ENCODE measurements at regions not wholly inside any gene's neighbourhood (a gene's known extent, or its start where the extent isn't known, plus 50 kb on each side); places are given as distances from the start of the nearest gene placed in this dataset.
"Not testable (repeated sequence)": the region's sequence is repeated elsewhere in the genome, so short reads cannot be mapped to it uniquely, and the experiment has no call there.

- BruUV-seq (replicated peaks): no TSS peak
- POLR2A ChIA-PET: no interaction called here
- Mint-ChIP-seq H3K36me3 (ENCODE audit: insufficient read depth, unreplicated experiment) (no peaks in the 10 kb centered on the region), H3K4me3 (ENCODE audit: unreplicated experiment) (no peak overlapping the region), H3K27me3 (ENCODE audit: insufficient read depth, unreplicated experiment) (no peaks in the 10 kb centered on the region), H3K27ac (ENCODE audit: unreplicated experiment) (no peak overlapping the region), H3K4me1 (ENCODE audit: low read depth, unreplicated experiment) (no peaks in the 10 kb centered on the region), H3K9me3 (ENCODE audit: unreplicated experiment) (no peaks in the 10 kb centered on the region)
- no peaks in the 10 kb centered on the region for H3K9me3 ChIP-seq
- H3K4me3 ChIP-seq (ENCODE audit: low read depth, low read length): no peak overlapping the region
- CTCF ChIA-PET: interaction anchor here (1.2 kb wide), 1 partner anchor 13 kb away, joined by 5 read pairs; no protein-coding TSS in a partner anchor
- DNase-seq: no peak
- no peak for TF ChIP-seq CTCF (IDR thresholded peaks at IDR 0.05; ENCODE audit: insufficient read depth in 1 of 2, low read depth in 1 of 2, low read length in 1 of 2, severe bottlenecking in 1 of 2, unreplicated experiment in 1 of 2)
- intact Hi-C loops (cut with micrococcal nuclease; ENCODE audit: unreplicated experiment): no loop called here
- H3K36me3 ChIP-seq (ENCODE audit: control insufficient read depth, insufficient read depth, low read length): no peaks in the 10 kb centered on the region
- no peaks in the 10 kb centered on the region for H3K27me3 ChIP-seq (replicated peaks; ENCODE audit: control insufficient read depth, insufficient read depth, low read length)
- no peaks in the 10 kb centered on the region for H3K4me1 ChIP-seq
These were observed 113.7 kb downstream of the FAM217A start for GRCh38 chr6:3965071-3965718.

GRCh38 chr6:3966426-3966825 lies 112.5 kb downstream of the FAM217A start:
- no peak overlapping the region for H3K4me3 ChIP-seq (ENCODE audit: low read depth, low read length)
- no peaks in the 10 kb centered on the region for H3K4me1 ChIP-seq
- ChIA-PET CTCF (no interaction called here), POLR2A (no interaction called here)
- H3K4me1 Mint-ChIP-seq (ENCODE audit: low read depth, unreplicated experiment): no peaks in the 10 kb centered on the region
- BruUV-seq (replicated peaks): no TSS peak
- H3K9me3 Mint-ChIP-seq (ENCODE audit: unreplicated experiment): no peaks in the 10 kb centered on the region
- intact Hi-C loops (cut with micrococcal nuclease; ENCODE audit: unreplicated experiment): no loop called here
- H3K4me3 Mint-ChIP-seq (ENCODE audit: unreplicated experiment): no peak overlapping the region
- no peak for DNase-seq
- H3K27me3 ChIP-seq (replicated peaks; ENCODE audit: control insufficient read depth, insufficient read depth, low read length): no peaks in the 10 kb centered on the region
- H3K27me3 Mint-ChIP-seq (ENCODE audit: insufficient read depth, unreplicated experiment): no peaks in the 10 kb centered on the region
- H3K36me3 Mint-ChIP-seq (ENCODE audit: insufficient read depth, unreplicated experiment): no peaks in the 10 kb centered on the region
- TF ChIP-seq CTCF (IDR thresholded peaks at IDR 0.05; ENCODE audit: insufficient read depth in 1 of 2, low read depth in 1 of 2, low read length in 1 of 2, severe bottlenecking in 1 of 2, unreplicated experiment in 1 of 2): no peak
- no peak overlapping the region for H3K27ac Mint-ChIP-seq (ENCODE audit: unreplicated experiment)
- no peaks in the 10 kb centered on the region for H3K36me3 ChIP-seq (ENCODE audit: control insufficient read depth, insufficient read depth, low read length)
- H3K9me3 ChIP-seq: no peaks in the 10 kb centered on the region

GRCh38 chr6:3970097-3970496 lies 108.8 kb downstream of the FAM217A start:
- CTCF ChIA-PET: no interaction called here
- intact Hi-C loops (cut with micrococcal nuclease; ENCODE audit: unreplicated experiment): no loop called here
- no peak for TF ChIP-seq CTCF (IDR thresholded peaks at IDR 0.05; ENCODE audit: insufficient read depth in 1 of 2, low read depth in 1 of 2, low read length in 1 of 2, severe bottlenecking in 1 of 2, unreplicated experiment in 1 of 2)

GRCh38 chr6:3973152-3973551 lies 105.8 kb downstream of the FAM217A start:
- CTCF ChIA-PET; BruUV-seq (replicated peaks); intact Hi-C loops (cut with micrococcal nuclease; ENCODE audit: unreplicated experiment); H3K9me3 Mint-ChIP-seq (ENCODE audit: unreplicated experiment); H3K27me3 ChIP-seq (replicated peaks; ENCODE audit: control insufficient read depth, insufficient read depth, low read length); H3K4me3 Mint-ChIP-seq (ENCODE audit: unreplicated experiment); H3K36me3 Mint-ChIP-seq (ENCODE audit: insufficient read depth, unreplicated experiment); H3K27ac Mint-ChIP-seq (ENCODE audit: unreplicated experiment); H3K4me3 ChIP-seq (ENCODE audit: low read depth, low read length); H3K4me1 Mint-ChIP-seq (ENCODE audit: low read depth, unreplicated experiment); H3K4me1 ChIP-seq; H3K27me3 Mint-ChIP-seq (ENCODE audit: insufficient read depth, unreplicated experiment); DNase-seq; H3K9me3 ChIP-seq; POLR2A ChIA-PET; H3K36me3 ChIP-seq (ENCODE audit: control insufficient read depth, insufficient read depth, low read length): not testable (repeated sequence)

More at GRCh38 chr6:3970097-3970496, 108.8 kb downstream of the FAM217A start:
- H3K27me3 Mint-ChIP-seq (ENCODE audit: insufficient read depth, unreplicated experiment): no peaks in the 10 kb centered on the region
- Histone ChIP-seq H3K27me3 (replicated peaks; ENCODE audit: control insufficient read depth, insufficient read depth, low read length) (no peaks in the 10 kb centered on the region), H3K4me3 (ENCODE audit: low read depth, low read length) (no peak overlapping the region), H3K4me1 (no peaks in the 10 kb centered on the region), H3K9me3 (no peaks in the 10 kb centered on the region), H3K36me3 (ENCODE audit: control insufficient read depth, insufficient read depth, low read length) (no peaks in the 10 kb centered on the region)
- no TSS peak for BruUV-seq (replicated peaks)
- no peaks in the 10 kb centered on the region for H3K4me1 Mint-ChIP-seq (ENCODE audit: low read depth, unreplicated experiment)
- H3K27ac Mint-ChIP-seq (ENCODE audit: unreplicated experiment): no peak overlapping the region
- POLR2A ChIA-PET: no interaction called here
- H3K4me3 Mint-ChIP-seq (ENCODE audit: unreplicated experiment): no peak overlapping the region
- H3K36me3 Mint-ChIP-seq (ENCODE audit: insufficient read depth, unreplicated experiment): no peaks in the 10 kb centered on the region
- DNase-seq: no peak
- H3K9me3 Mint-ChIP-seq (ENCODE audit: unreplicated experiment): no peaks in the 10 kb centered on the region

Data from Caco-2 (cell line).